K562 (cell line): ENCODE measurements at regions not wholly inside any gene's neighbourhood (a gene's known extent, or its start where the extent isn't known, plus 50 kb on each side); places are given as distances from the start of the nearest gene placed in this dataset.

Experiments used
- ATAC-seq: fragments of 200-7000 bp; cut with Tn5 transposase; 3 replicates; pipeline ENCODE4 v1.9.1; 2020; ENCODE audit warnings: moderate library complexity
- BruUV-seq: library from RNA; stranded (reverse); fragments of 400-500 nt; replicated peaks from 2 replicates; lab custom pipeline; 2021; lab: Mats Ljungman, UMichigan
- CTCF ChIA-PET: fragments of 300-600 bp; formaldehyde crosslinking; extraction: SDS; loops from one replicate; lab custom pipeline; 2021; ENCODE audit warnings: low intra/inter-chr PET ratio; lab: Yijun Ruan, JAX
- POLR2A ChIA-PET: fragments of 300-600, 350-650 bp; sonication (Branson Sonifier 250); formaldehyde crosslinking; extraction: SDS; loops from one replicate; lab custom pipeline; 2021; ENCODE audit warnings: antibody characterized with exemption, inconsistent platforms; lab: Yijun Ruan, JAX
- DNase-seq, 4 experiments: peaks; one replicate each; pipeline versions ENCODE4 v3.0.0 to v3.0.0-alpha.2; 2011 to 2018; ENCODE audit warnings: low spot score in 3 of 4, mixed read lengths in 3 of 4; ENCODE audit errors: extremely low read depth in 1 of 4
- FAIRE-seq: peaks from 2 replicates; lab custom pipeline; 2011; peaks lifted over from hg19 to GRCh38; lab: Jason Lieb, UNC
- H2AFZ ChIP-seq: 2 replicates; pipeline ENCODE4 v1.6.0; 2011; ENCODE audit warnings: low read depth, low read length, control low read depth, inconsistent platforms
- H3K27ac ChIP-seq: fragments of 200-600 bp; 3 replicates; pipeline ENCODE4 v1.8.0; 2011; ENCODE audit warnings: low read depth, mild to moderate bottlenecking, control low read depth, inconsistent platforms, low read length, moderate library complexity, mixed read lengths; ENCODE audit errors: extremely low read depth
- H3K27me3 ChIP-seq, 2 experiments: fragments of 300-600 bp in 1 of 2; 2 replicates in 1 of 2; 3 replicates in 1 of 2; pipeline versions ENCODE4 v1.6.0 to v1.8.0; 2011; ENCODE audit warnings: inconsistent platforms in 2 of 2, low read length in 2 of 2, mild to moderate bottlenecking in 1 of 2, mixed read lengths in 1 of 2, moderate library complexity in 1 of 2; ENCODE audit not compliant: control insufficient read depth in 2 of 2, insufficient read depth in 2 of 2
- H3K36me3 ChIP-seq: fragments of 300-600 bp; 3 replicates; pipeline ENCODE4 v1.8.0; 2011; ENCODE audit warnings: mild to moderate bottlenecking, low read length, inconsistent platforms; ENCODE audit not compliant: control insufficient read depth, insufficient read depth
- H3K4me1 ChIP-seq, 2 experiments: fragments of 200-600 bp in 1 of 2; replicated peaks in 1 of 2; 2 replicates in 1 of 2; 3 replicates in 1 of 2; pipeline versions ENCODE4 v1.5.1 to v1.8.0; 2011; ENCODE audit warnings: inconsistent platforms in 2 of 2, low read length in 2 of 2, mild to moderate bottlenecking in 1 of 2, mixed read lengths in 1 of 2, moderate library complexity in 1 of 2; ENCODE audit not compliant: control insufficient read depth in 2 of 2, insufficient read depth in 2 of 2
- H3K4me2 ChIP-seq: 2 replicates; pipeline ENCODE4 v1.6.1; 2011; ENCODE audit warnings: low read length, control low read depth, inconsistent platforms, mixed read lengths; ENCODE audit not compliant: insufficient read depth
- H3K4me3 ChIP-seq: fragments of 200-600 bp; sonication (generic), shearing (Covaris generic); 2 replicates; pipeline ENCODE4 v1.5.1; 2016; ENCODE audit warnings: control low read depth, inconsistent platforms
- H3K79me2 ChIP-seq: fragments of 200-600 bp; 3 replicates; pipeline ENCODE4 v1.8.0; 2011; ENCODE audit warnings: low read length, inconsistent platforms; ENCODE audit not compliant: control insufficient read depth, insufficient read depth
- H3K9ac ChIP-seq, 2 experiments: 2 replicates each; pipeline versions ENCODE4 v1.6.0 to v1.6.1; 2011; ENCODE audit warnings: low read depth in 2 of 2, low read length in 2 of 2, control low read depth in 1 of 2, inconsistent platforms in 1 of 2, mild to moderate bottlenecking in 1 of 2, mixed read lengths in 1 of 2; ENCODE audit not compliant: insufficient read depth in 1 of 2
- H3K9me1 ChIP-seq: one replicate; pipeline ENCODE4 v1.6.0; 2011; ENCODE audit warnings: inconsistent platforms, mild to moderate bottlenecking, low read length, moderate library complexity; ENCODE audit not compliant: control insufficient read depth, insufficient read depth
- H3K9me3 ChIP-seq: replicated peaks from 2 replicates; pipeline ENCODE4 v1.5.1; 2011; ENCODE audit warnings: low read depth, low read length, inconsistent platforms; ENCODE audit not compliant: control insufficient read depth, insufficient read depth
- H4K20me1 ChIP-seq: replicated peaks from 2 replicates; pipeline ENCODE4 v1.6.1; 2011; ENCODE audit warnings: low read length, inconsistent platforms, mixed read lengths; ENCODE audit not compliant: control insufficient read depth, insufficient read depth
- BCL6 ChIP-seq: fragments of 250-450 bp; sonication (Bioruptor Pico); IDR thresholded peaks from 2 replicates; pipeline ENCODE4 v1.4.0; 2020
- CBX8 ChIP-seq: fragments of 200-600 bp; sonication (generic); IDR thresholded peaks from 2 replicates; pipeline ENCODE4 v1.6.1; 2012; ENCODE audit warnings: borderline replicate concordance, mixed run types, low read depth, mild to moderate bottlenecking, moderate library complexity, mixed read lengths, low read length, control low read depth, inconsistent platforms; ENCODE audit not compliant: poor library complexity, severe bottlenecking; ENCODE audit errors: extremely low read depth
- CHD2 ChIP-seq: IDR thresholded peaks from 2 replicates; pipeline ENCODE4 v1.6.1; 2011; ENCODE audit warnings: low read depth, low read length
- MEIS2 ChIP-seq: fragments of 450-650 bp; IDR thresholded peaks from 2 replicates; pipeline ENCODE4 v1.6.1; 2014; ENCODE audit warnings: mild to moderate bottlenecking; ENCODE audit not compliant: partially characterized antibody
- NFE2 ChIP-seq: IDR thresholded peaks from 2 replicates; pipeline ENCODE4 v1.6.1; 2014; ENCODE audit warnings: antibody characterized with exemption, low read depth
- PKNOX1 ChIP-seq: fragments of 450-650 bp; IDR thresholded peaks from 2 replicates; pipeline ENCODE4 v1.6.1; 2016
- PTTG1 ChIP-seq: fragments of 450-650 bp; IDR thresholded peaks from 2 replicates; pipeline ENCODE4 v1.6.1; 2016; ENCODE audit warnings: low read depth, mild to moderate bottlenecking, missing genetic modification characterization, missing compliant biosample characterization
- PURB ChIP-seq: sonication (generic); formaldehyde crosslinking; IDR thresholded peaks from 2 replicates; pipeline ENCODE4 v1.9.0; 2021; ENCODE audit warnings: low read depth, mild to moderate bottlenecking, missing genetic modification reagents
- SAFB2 ChIP-seq: fragments of 200-400 bp; formaldehyde crosslinking; IDR thresholded peaks from 2 replicates; pipeline ENCODE4 v1.6.1; 2018; ENCODE audit warnings: borderline replicate concordance, low read length, low read depth, moderate library complexity; ENCODE audit not compliant: severe bottlenecking
- SMARCE1 ChIP-seq: fragments of 450-650 bp; IDR thresholded peaks from 2 replicates; pipeline ENCODE4 v1.7.1; 2016; ENCODE audit warnings: mild to moderate bottlenecking
- TSC22D4 ChIP-seq: fragments of 450-650 bp; IDR thresholded peaks from 2 replicates; pipeline ENCODE4 v1.6.1; 2016; ENCODE audit warnings: missing genetic modification characterization, missing biosample characterization, control low read depth
- ZBTB40 ChIP-seq, 2 experiments: fragments of 450-650 bp in 1 of 2; sonication (generic) in 1 of 2; formaldehyde crosslinking in 1 of 2; IDR thresholded peaks; 2 replicates each; pipeline versions ENCODE4 v1.7.1 to v1.9.0; 2016 to 2022; ENCODE audit warnings: inconsistent platforms in 1 of 2, mild to moderate bottlenecking in 1 of 2, missing genetic modification reagents in 1 of 2
- ZNF324 ChIP-seq: fragments of 250-450 bp; sonication (Bioruptor Pico); IDR thresholded peaks from 2 replicates; pipeline ENCODE4 v1.4.0; 2020; ENCODE audit warnings: mild to moderate bottlenecking
- WGBS: fragments of 100-300 bp; shearing (Covaris generic); methylation state at CpG from one replicate; pipeline ENCODE4 v1.1.6; 2016; ENCODE audit warnings: low coverage, mixed read lengths; ENCODE audit not compliant: insufficient coverage; ENCODE audit errors: missing lambda C conversion rate; 5-methylcytosine and 5-hydroxymethylcytosine counted together
- in situ Hi-C: fragments of 300-500 bp; cut with MboI; formaldehyde crosslinking; loops from 4 replicates; pipeline ENCODE4 v1.15.0; 2018; ENCODE audit warnings: inconsistent platforms, mixed read lengths
- intact Hi-C: fragments of 100-400 bp; cut with micrococcal nuclease; formaldehyde crosslinking; loops from 2 replicates; pipeline ENCODE4 v1.14.2; 2022

GRCh38 chr20:60630609-60631008, 621.5 kb upstream of the CDH4 start:
- in situ Hi-C loops, result no loop called here

More at GRCh38 chr20:60630609-60631008, 621.5 kb upstream of the CDH4 start:
- H3K27me3 ChIP-seq, result no peaks in the 10 kb centered on the region; a peak in 1 of 5 replicates
- no peaks in the 10 kb centered on the region for H3K79me2 ChIP-seq
- no peak overlapping the region for H3K4me2 ChIP-seq
- H2AFZ ChIP-seq, result no peak overlapping the region
- no peaks in the 10 kb centered on the region for H3K4me1 ChIP-seq
- no peaks in the 10 kb centered on the region for H3K36me3 ChIP-seq
- FAIRE-seq, result no peak
- TF ChIP-seq BCL6, result no peak
- peak; percentile 72 for TF ChIP-seq PKNOX1
- TF ChIP-seq PTTG1 (tag), result no peak
- no peak for TF ChIP-seq CBX8
- no peak for TF ChIP-seq ZBTB40 (IDR thresholded peaks at IDR 0.05)
- no peak for TF ChIP-seq ZBTB40 (CRISPR knock-in tag; IDR thresholded peaks at IDR 0.05)
- TF ChIP-seq SAFB2, result no peak
- no peak for TF ChIP-seq CHD2
- no peak for TF ChIP-seq PURB
- peak; percentile 14; the same call in 1 of the 2 replicates for TF ChIP-seq NFE2
- no peak for TF ChIP-seq SMARCE1
- TF ChIP-seq TSC22D4 (tag), result no peak
- TF ChIP-seq MEIS2, result peak; percentile 61
- no peak for TF ChIP-seq ZNF324 (CRISPR knock-in tag)
- H3K9ac ChIP-seq, result no peak overlapping the region
- DNase-seq, result no peak
- H3K27ac ChIP-seq, result no peak overlapping the region
- no peaks in the 10 kb centered on the region for H3K9me1 ChIP-seq
- POLR2A ChIA-PET, result no interaction called here
- intact Hi-C loops, result no loop called here
- CTCF ChIA-PET, result no interaction called here
- H3K4me3 ChIP-seq, result no peak overlapping the region
- no TSS peak for BruUV-seq
- ATAC-seq, result no peak
- WGBS, result 0% methylated on average over 7 of the region's 8 CpGs
- H4K20me1 ChIP-seq, result no peaks in the 10 kb centered on the region
- no peaks in the 10 kb centered on the region for H3K9me3 ChIP-seq
